ENCODE measurements at regions not wholly inside any gene's neighbourhood (a gene's known extent, or its start where the extent isn't known, plus 50 kb on each side); places are given as distances from the start of the nearest gene placed in this dataset.

- TF ChIP-seq CTCF (IDR thresholded peaks at IDR 0.05; ENCODE audit: borderline replicate concordance, control extremely low read depth, extremely low read depth, insufficient read depth, missing control alignments) = no peak
- no peak for DNase-seq (ENCODE audit: low spot score)
- in situ Hi-C loops (cut with MboI; ENCODE audit: low sequenced_read_pairs, unreplicated experiment) = no loop called here
These were observed 147.0 kb upstream of the MTNR1B start for GRCh38 chr11:92822410-92822809.

- no peak for DNase-seq (ENCODE audit: low spot score)
- in situ Hi-C loops (cut with MboI; ENCODE audit: low sequenced_read_pairs, unreplicated experiment) = no loop called here
- no peak for TF ChIP-seq CTCF (IDR thresholded peaks at IDR 0.05; ENCODE audit: borderline replicate concordance, control extremely low read depth, extremely low read depth, insufficient read depth, missing control alignments)
These were observed 143.3 kb upstream of the MTNR1B start for GRCh38 chr11:92826136-92826535.

GRCh38 chr11:92826603-92827002 is 142.8 kb upstream of the MTNR1B start:
- DNase-seq (ENCODE audit: low spot score) = no peak
- no peak for TF ChIP-seq CTCF (IDR thresholded peaks at IDR 0.05; ENCODE audit: borderline replicate concordance, control extremely low read depth, extremely low read depth, insufficient read depth, missing control alignments)
- in situ Hi-C loops (cut with MboI; ENCODE audit: low sequenced_read_pairs, unreplicated experiment) = no loop called here

- no peak for TF ChIP-seq CTCF (IDR thresholded peaks at IDR 0.05; ENCODE audit: borderline replicate concordance, control extremely low read depth, extremely low read depth, insufficient read depth, missing control alignments)
- in situ Hi-C loops (cut with MboI; ENCODE audit: low sequenced_read_pairs, unreplicated experiment) = no loop called here
- DNase-seq (ENCODE audit: low spot score) = no peak
These were observed 142.3 kb upstream of the MTNR1B start for GRCh38 chr11:92827132-92827531.

GRCh38 chr11:92828556-92828955 is 140.9 kb upstream of the MTNR1B start:
- TF ChIP-seq CTCF (IDR thresholded peaks at IDR 0.05; ENCODE audit: borderline replicate concordance, control extremely low read depth, extremely low read depth, insufficient read depth, missing control alignments) = no peak
- no peak for DNase-seq (ENCODE audit: low spot score)
- in situ Hi-C loops (cut with MboI; ENCODE audit: low sequenced_read_pairs, unreplicated experiment) = no loop called here

- no peak for TF ChIP-seq CTCF (IDR thresholded peaks at IDR 0.05; ENCODE audit: borderline replicate concordance, control extremely low read depth, extremely low read depth, insufficient read depth, missing control alignments)
- in situ Hi-C loops (cut with MboI; ENCODE audit: low sequenced_read_pairs, unreplicated experiment) = no loop called here
- no peak for DNase-seq (ENCODE audit: low spot score)
These were observed 140.3 kb upstream of the MTNR1B start for GRCh38 chr11:92829121-92829520.

GRCh38 chr11:92829671-92830070 is 139.8 kb upstream of the MTNR1B start:
- in situ Hi-C loops (cut with MboI; ENCODE audit: low sequenced_read_pairs, unreplicated experiment) = no loop called here
- no peak for DNase-seq (ENCODE audit: low spot score)
- TF ChIP-seq CTCF (IDR thresholded peaks at IDR 0.05; ENCODE audit: borderline replicate concordance, control extremely low read depth, extremely low read depth, insufficient read depth, missing control alignments) = no peak
